ENCODE measurements at regions not wholly inside any gene's neighbourhood (a gene's known extent, or its start where the extent isn't known, plus 50 kb on each side); places are given as distances from the start of the nearest gene placed in this dataset.

- DNase-seq = no peak
These were observed 484.6 kb downstream of the OLFM4 start for GRCh38 chr13:53513226-53513625.

- no peak for DNase-seq
These were observed 491.5 kb downstream of the OLFM4 start for GRCh38 chr13:53520132-53520531.

DNA sequence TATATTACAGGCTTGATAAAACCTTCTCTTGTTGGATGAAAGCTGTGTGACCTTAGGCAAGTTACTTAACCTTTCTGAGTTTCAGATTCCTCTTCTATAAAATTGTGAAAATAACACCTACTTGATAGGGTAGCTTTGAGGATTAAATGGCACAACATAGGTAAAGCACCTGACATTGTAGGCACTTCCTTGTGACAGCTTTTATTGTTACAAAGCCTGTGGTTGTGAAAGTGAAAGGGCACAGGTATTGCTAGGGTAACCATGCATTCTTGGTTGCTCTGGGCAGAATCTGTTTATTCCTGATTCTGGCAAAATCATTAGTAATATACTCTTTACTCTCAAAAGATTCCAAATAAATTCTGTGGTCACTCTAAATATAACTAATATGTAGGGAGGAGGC is 493.4 kb downstream of the OLFM4 start:
- no peak for DNase-seq

- no peak for DNase-seq
These were observed 509.0 kb downstream of the OLFM4 start for GRCh38 chr13:53537586-53537985.

DNA sequence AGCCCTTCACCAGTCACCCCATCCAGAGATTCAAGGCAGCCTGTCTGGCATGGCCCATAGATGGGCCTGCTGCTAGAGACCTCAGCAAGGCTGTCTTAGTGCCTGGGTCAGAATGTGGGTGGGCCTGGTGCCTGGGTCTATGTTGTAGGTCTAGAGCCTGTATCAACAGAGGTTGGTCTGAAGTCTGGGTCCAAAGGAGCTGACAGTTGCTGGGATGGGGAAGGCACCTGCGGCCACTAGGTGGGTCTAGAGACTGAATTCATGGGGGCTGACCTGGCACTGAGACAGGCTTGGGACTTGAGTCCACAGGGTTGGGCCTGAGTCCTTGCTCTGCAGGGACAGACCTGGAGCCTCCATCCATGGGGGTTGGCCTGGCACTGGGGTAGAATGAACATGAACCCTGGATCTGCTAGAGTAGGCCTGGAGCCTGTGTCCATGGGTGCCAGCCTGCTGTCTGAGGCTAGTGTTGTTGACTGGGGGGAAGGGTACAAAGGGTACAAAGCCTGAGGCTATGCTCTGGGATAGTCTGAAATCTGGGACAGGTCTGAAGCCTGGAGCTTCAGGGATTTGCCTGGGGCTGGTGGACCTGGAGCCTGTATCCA is 516.8 kb downstream of the OLFM4 start:
- no peak for DNase-seq

- DNase-seq = no peak
These were observed 531.9 kb downstream of the OLFM4 start for GRCh38 chr13:53560556-53560955.

DNA sequence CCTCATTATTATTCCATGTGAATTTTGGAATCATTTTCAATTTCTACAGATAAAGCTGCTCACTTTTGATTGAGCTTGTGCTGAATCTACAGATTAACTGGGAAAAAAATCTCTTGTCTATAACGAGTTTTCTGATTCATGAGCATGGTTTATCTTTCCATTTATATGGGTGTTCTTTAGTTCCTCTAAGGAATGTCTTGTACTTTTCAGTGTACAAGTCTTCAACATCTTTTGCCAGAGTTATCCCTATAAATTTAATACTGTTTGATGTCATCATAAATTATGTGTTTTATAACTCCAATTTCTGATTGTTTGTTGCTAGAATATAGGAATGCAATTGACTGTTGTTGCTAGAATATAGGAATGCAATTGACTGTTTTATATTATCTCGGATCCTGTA is 533.8 kb downstream of the OLFM4 start:
- no peak for DNase-seq

- DNase-seq = no peak
These were observed 539.9 kb downstream of the OLFM4 start for GRCh38 chr13:53568491-53568890.

DNA sequence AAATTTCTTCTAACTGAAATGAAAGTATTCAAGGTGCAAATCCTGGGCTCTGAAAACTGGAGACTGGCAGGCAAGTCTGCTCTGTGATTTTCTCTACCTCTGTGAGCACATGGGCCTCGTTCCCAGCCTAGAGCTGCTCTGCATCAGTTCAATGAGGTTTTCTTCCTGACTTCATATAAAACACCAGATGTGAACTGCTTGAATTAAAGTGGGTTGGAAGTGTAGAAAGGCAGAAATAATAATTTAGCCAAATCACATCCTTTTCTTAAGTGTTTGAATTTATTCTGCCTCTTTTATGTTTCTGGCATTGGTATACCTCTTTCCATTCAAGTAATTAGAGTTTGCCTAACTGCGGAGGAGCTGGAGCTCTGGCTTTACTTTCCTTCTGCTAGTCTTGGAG is 540.8 kb downstream of the OLFM4 start:
- DNase-seq = no peak

DNA sequence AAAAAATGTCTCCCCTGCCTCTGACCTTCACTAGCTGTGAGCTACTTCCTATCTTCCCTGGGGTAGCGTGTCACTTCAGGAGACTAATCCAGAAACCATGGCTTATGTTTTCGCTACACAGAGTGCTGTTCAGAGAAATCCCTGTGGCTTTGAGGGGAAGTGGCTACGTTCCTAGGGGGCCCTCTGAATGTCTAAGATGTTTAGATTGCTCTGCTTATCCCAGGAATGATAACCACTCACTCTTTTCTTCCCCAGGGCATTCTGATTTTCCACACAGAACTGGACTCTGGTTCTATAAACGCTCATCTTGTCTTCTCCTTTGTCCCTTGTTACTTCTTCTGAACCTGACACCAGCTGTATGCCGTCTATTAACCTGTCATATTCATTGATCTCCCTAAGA is 572.5 kb downstream of the OLFM4 start:
- no peak for DNase-seq

- DNase-seq = no peak
These were observed 576.7 kb downstream of the OLFM4 start for GRCh38 chr13:53605326-53605725.

GRCh38 chr13:53612200-53612599 is 583.6 kb downstream of the OLFM4 start:
- DNase-seq = no peak

DNA sequence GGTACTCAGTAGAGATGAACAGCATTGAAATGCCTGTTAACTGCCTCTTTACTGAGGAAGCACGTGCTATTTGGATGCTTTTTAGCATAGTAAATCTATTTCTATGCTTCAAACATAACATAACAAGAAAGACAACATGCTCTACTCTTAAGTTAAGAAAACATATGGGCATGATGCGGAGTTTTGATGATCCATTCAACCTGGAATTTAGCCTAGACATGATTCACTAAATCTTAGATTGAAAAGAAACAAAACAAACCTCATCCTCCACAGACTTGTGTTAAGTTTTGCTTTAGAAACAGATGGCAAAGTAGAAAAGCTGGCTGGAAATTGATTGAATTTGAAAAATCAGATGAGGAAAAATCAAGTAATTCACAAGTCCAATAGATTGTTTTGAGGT is 593.8 kb downstream of the OLFM4 start:
- no peak for DNase-seq

GRCh38 chr13:53623146-53623545 is 594.5 kb downstream of the OLFM4 start:
- no peak for DNase-seq

DNA sequence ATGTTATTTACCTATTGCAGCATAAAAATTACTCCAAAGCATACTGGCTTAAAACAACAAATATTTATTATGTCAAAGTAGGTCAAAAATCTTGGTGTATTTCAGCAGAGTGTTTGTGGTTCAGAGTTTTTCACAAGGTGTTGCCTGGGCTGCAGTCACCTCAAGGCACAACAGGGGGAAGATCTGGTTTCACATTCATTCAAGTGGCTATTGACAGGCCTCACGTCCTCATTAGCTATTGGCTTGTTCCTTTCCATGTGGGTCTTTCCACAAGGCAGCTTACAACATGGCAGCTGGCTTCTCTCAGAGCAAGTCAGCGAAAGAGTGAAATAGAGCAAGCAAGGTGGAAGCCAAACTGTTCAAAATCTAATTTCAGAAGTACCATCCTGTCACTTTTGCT is 602.9 kb downstream of the OLFM4 start:
- no peak for DNase-seq

DNA sequence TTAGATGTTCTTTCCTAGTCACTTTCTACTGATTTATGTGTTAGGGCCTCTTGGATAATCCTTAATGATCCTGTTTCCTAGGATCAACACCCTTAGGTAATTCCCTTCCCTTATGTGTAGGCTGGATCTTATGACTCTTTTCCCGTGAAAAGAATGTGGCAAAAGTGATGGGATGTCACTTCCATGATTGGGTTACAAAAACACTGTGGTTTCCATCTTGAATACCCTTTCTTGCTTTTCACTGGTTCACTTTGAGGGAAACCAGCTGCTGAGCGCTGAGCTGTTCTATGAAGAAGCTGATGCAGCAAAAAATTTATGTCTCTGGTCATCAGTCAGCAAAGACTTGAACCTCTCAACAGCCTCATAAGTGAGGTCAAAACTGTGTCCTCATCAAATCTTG is 609.4 kb downstream of the OLFM4 start:
- DNase-seq = no peak

DNA sequence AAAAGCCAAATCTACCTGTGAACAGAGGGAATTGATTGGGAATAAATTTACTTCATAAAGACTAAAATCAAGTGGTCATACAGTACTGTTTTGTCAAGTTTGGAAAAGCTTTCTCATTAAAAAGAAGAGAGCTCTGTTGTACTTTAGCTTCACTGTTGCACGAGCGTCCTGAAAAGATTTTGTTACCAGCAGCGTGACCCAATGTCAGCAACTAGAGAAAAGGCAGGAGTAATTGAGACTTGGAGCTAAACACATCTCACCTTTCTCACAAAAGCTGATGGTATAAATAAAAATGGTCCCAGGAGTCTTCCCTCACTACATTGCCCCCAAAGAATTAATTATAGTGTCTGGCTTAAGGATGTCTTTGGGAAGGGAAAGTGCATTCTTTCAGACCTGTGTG is 613.7 kb downstream of the OLFM4 start:
- DNase-seq = no peak

DNA sequence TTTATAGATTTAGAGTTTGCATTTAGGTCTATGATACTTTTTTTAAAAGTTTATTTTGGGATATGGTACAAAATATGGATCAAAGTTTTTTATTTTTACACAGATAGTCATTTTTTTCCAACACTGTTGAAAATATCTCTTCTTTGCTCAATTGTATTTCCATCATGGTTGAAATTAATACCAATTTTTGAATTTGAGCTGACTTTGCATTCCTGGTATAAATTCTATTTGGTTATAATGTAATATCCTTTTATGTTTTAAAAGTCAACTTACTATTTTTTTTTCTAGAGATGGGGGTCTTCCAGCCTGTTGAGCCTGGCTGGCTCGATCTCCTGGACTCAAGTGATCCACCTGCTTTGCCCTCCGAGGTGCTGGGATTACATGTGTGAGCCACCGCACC is 620.1 kb downstream of the OLFM4 start:
- no peak for DNase-seq

GRCh38 chr13:53672005-53672404 is 643.4 kb downstream of the OLFM4 start:
- no peak for DNase-seq

- no peak for DNase-seq
These were observed 654.5 kb downstream of the OLFM4 start for GRCh38 chr13:53683146-53683545.

GRCh38 chr13:53683608-53684007 is 655.0 kb downstream of the OLFM4 start:
- DNase-seq = no peak

DNA sequence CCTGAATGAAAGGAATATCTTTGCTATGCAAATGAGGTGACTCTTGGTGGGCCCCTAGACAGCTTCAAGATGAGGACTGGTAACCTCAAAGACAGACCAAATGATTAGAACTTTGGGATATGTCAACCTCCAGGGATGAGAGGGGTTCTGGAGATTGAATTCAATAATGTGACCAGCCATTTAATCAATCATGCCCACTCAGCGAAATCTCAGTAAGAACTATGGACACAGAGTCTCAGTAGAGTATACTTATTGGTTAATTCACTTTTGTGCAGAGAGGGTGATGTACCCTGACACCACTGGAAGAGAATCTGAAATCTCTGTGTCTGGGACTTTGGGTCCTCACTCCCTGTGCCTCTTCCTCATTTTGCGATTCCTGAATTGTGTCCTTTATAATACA is 662.8 kb downstream of the OLFM4 start:
- DNase-seq = no peak

DNA sequence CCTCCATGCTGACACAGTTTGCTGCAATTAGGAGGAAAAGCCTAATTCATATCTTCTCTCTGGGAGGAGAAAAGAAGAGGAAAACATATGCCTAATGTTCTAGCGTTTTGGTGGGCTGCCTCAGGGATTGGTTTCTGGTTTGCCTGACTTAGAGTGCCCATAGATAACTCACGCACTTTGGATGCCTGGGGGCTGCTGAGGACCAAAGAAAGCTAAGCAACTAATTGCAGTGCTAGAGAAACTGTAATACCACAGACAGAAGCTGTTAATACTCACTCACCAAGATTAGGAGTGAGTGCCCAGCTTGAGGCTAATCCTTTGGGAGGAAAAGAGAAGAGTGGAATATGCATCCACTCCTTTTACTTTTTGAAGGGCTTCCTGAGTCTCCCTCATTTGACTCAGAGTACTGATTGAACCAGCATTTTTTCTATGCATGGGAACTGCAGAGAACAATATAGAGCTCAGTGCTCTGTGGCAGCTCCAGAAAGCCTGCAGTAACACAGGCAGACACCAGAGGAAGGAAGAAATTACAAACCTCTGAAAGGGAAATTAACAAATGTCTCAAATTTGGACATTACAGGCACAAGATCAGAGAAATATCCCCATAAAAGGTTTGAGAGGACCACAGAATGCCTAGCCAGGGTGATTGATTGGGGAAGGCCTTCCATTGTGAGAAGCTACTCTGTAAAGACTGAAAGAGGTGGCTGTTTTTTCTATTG is 666.4 kb downstream of the OLFM4 start:
- DNase-seq = no peak

GRCh38 chr13:53703371-53704080 is 674.9 kb downstream of the OLFM4 start:
- no peak for DNase-seq

Data from occipital lobe (tissue), 1 donor.